HG02763 (cell line): ENCODE measurements at regions not wholly inside any gene's neighbourhood (a gene's known extent, or its start where the extent isn't known, plus 50 kb on each side); places are given as distances from the start of the nearest gene placed in this dataset.
"Not testable (repeated sequence)": the region's sequence is repeated elsewhere in the genome, so short reads cannot be mapped to it uniquely, and the experiment has no call there.

Experiments used
- ATAC-seq: cut with Tn5 transposase; IDR thresholded peaks from one replicate; pipeline ENCODE4 v1.9.1; 2021; ENCODE audit warnings: mild to moderate bottlenecking, moderate library complexity; ENCODE audit not compliant: unreplicated experiment

GRCh38 chrX:1103360-1103759, 109.1 kb downstream of the CRLF2 start:
- ATAC-seq: no peak

- no peak for ATAC-seq
Observed at GRCh38 chrX:1102786-1103185, 109.7 kb downstream of the CRLF2 start.

GRCh38 chrX:1102221-1102620, 110.2 kb downstream of the CRLF2 start:
- not testable (repeated sequence) for ATAC-seq

GRCh38 chrX:1099146-1099770, 113.2 kb downstream of the CRLF2 start:
- ATAC-seq: no peak

GRCh38 chrX:1097328-1097727, 115.1 kb downstream of the CRLF2 start:
- no peak for ATAC-seq

GRCh38 chrX:1094566-1095333, 117.7 kb downstream of the CRLF2 start:
- no peak for ATAC-seq

GRCh38 chrX:1093586-1094421, 118.6 kb downstream of the CRLF2 start:
- no peak for ATAC-seq

- no peak for ATAC-seq
Observed at GRCh38 chrX:1093121-1093520, 119.3 kb downstream of the CRLF2 start.

- ATAC-seq: no peak
Observed at GRCh38 chrX:1086444-1087409, 125.7 kb downstream of the CRLF2 start.

- not testable (repeated sequence) for ATAC-seq
Observed at GRCh38 chrX:1085871-1086270, 126.6 kb downstream of the CRLF2 start.

- no peak for ATAC-seq
Observed at GRCh38 chrX:1084689-1085088, 127.8 kb downstream of the CRLF2 start.

GRCh38 chrX:1076871-1077651, 135.4 kb downstream of the CRLF2 start:
- no peak for ATAC-seq

GRCh38 chrX:1075741-1076140, 136.7 kb downstream of the CRLF2 start:
- no peak for ATAC-seq

- ATAC-seq: no peak
Observed at GRCh38 chrX:1075156-1075555, 137.3 kb downstream of the CRLF2 start.

GRCh38 chrX:1074755-1075154, 137.7 kb downstream of the CRLF2 start:
- no peak for ATAC-seq

- no peak for ATAC-seq
Observed at GRCh38 chrX:1074172-1074571, 138.3 kb downstream of the CRLF2 start.

- ATAC-seq: no peak
Observed at GRCh38 chrX:1072637-1073377, 139.6 kb downstream of the CRLF2 start.

GRCh38 chrX:1071351-1071750, 141.1 kb downstream of the CRLF2 start:
- ATAC-seq: no peak

GRCh38 chrX:1062351-1062750, 150.1 kb downstream of the CRLF2 start:
- ATAC-seq: no peak
